ENCODE measurements at regions not wholly inside any gene's neighbourhood (a gene's known extent, or its start where the extent isn't known, plus 50 kb on each side); places are given as distances from the start of the nearest gene placed in this dataset.

DNA sequence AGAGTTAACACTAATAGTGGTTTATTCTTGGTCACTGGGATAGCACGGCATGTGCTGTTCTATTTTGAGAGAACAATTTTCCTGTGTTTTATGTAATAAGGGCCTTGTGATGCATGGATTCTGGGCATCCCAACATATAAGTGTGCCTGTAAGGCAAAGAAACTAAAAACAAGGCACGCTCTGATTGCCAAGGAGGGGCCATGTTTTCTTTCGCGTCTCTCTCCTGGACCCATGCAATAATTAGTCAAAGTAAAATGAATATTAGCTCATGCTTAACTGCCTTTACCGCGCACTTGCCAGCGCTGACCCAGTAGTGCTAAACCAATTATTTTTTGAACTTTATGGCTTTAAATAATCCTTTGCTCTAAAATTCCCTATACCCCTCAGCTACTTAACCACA is 140.9 kb downstream of the PSAT1 start:
- Histone ChIP-seq H3K27me3 (replicated peaks; ENCODE audit: insufficient read depth, low read depth, low read length, poor library complexity) (no peaks in the 10 kb centered on the region), H3K4me1 (ENCODE audit: insufficient read depth, low read length, poor library complexity, severe bottlenecking) (peaks cover 5% of the 10 kb centered on the region), H3K9me3 (ENCODE audit: low read depth, low read length, poor library complexity, severe bottlenecking) (no peaks in the 10 kb centered on the region), H3K4me3 (ENCODE audit: low read depth, low read length, poor library complexity, severe bottlenecking) (no peak overlapping the region), H3K27ac (ENCODE audit: low read depth, low read length, poor library complexity, severe bottlenecking) (no peak overlapping the region), H3K36me3 (ENCODE audit: insufficient read depth, low read length, poor library complexity, severe bottlenecking) (no peaks in the 10 kb centered on the region)
- DNase-seq (ENCODE audit: low spot score): no peak
- no peak for TF ChIP-seq EZH2 (IDR thresholded peaks at IDR 0.05; ENCODE audit: borderline replicate concordance, low read depth, low read length, poor library complexity, severe bottlenecking)
- TF ChIP-seq CTCF (conservative IDR thresholded peaks at IDR 0.05; ENCODE audit: low read depth, low read length): no peak
- CTCF ChIA-PET: no interaction called here
- POLR2A ChIA-PET (ENCODE audit: low non-redundant PET): no interaction called here
- intact Hi-C loops (cut with micrococcal nuclease; ENCODE audit: unreplicated experiment): loop anchor here (5.0 to 10.0 kb wide), 3 partner anchors 269 to 794 kb away; no protein-coding TSS in a partner anchor
- BruUV-seq (replicated peaks): no TSS peak

DNA sequence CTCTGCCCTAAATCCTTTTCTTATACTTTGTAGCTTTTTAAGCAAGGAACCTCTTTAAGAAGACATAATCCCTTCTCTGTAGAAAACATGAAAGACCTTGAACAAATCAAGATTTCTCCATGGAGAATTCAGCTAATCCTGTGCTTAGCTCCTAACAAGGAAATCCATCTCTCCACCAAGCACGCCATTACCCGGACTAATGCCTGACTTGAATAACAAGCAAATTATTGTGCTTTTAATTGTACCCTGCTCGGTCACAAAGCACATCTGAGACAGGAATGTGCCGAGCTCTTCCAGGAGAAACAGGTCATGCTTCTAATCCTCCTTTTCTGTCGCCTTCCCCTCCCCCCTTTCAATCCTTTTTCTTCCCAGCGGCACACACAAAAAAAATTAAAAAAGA is 141.3 kb downstream of the PSAT1 start:
- Histone ChIP-seq H3K36me3 (ENCODE audit: insufficient read depth, low read length, poor library complexity, severe bottlenecking) (no peaks in the 10 kb centered on the region), H3K27ac (ENCODE audit: low read depth, low read length, poor library complexity, severe bottlenecking) (no peak overlapping the region), H3K9me3 (ENCODE audit: low read depth, low read length, poor library complexity, severe bottlenecking) (no peaks in the 10 kb centered on the region), H3K4me1 (ENCODE audit: insufficient read depth, low read length, poor library complexity, severe bottlenecking) (peaks cover 5% of the 10 kb centered on the region), H3K27me3 (replicated peaks; ENCODE audit: insufficient read depth, low read depth, low read length, poor library complexity) (no peaks in the 10 kb centered on the region), H3K4me3 (ENCODE audit: low read depth, low read length, poor library complexity, severe bottlenecking) (no peak overlapping the region)
- ChIA-PET CTCF (no interaction called here), POLR2A (ENCODE audit: low non-redundant PET) (no interaction called here)
- no TSS peak for BruUV-seq (replicated peaks)
- DNase-seq (ENCODE audit: low spot score): no peak
- intact Hi-C loops (cut with micrococcal nuclease; ENCODE audit: unreplicated experiment): loop anchor here (5.0 to 10.0 kb wide), 3 partner anchors 269 to 794 kb away; no protein-coding TSS in a partner anchor
- no peak for TF ChIP-seq EZH2 (IDR thresholded peaks at IDR 0.05; ENCODE audit: borderline replicate concordance, low read depth, low read length, poor library complexity, severe bottlenecking)
- TF ChIP-seq CTCF (conservative IDR thresholded peaks at IDR 0.05; ENCODE audit: low read depth, low read length): no peak

GRCh38 chr9:78438780-78439179 is 141.9 kb downstream of the PSAT1 start:
- Histone ChIP-seq H3K9me3 (ENCODE audit: low read depth, low read length, poor library complexity, severe bottlenecking) (no peaks in the 10 kb centered on the region), H3K36me3 (ENCODE audit: insufficient read depth, low read length, poor library complexity, severe bottlenecking) (no peaks in the 10 kb centered on the region), H3K27me3 (replicated peaks; ENCODE audit: insufficient read depth, low read depth, low read length, poor library complexity) (no peaks in the 10 kb centered on the region), H3K4me1 (ENCODE audit: insufficient read depth, low read length, poor library complexity, severe bottlenecking) (peaks cover 5% of the 10 kb centered on the region), H3K27ac (ENCODE audit: low read depth, low read length, poor library complexity, severe bottlenecking) (no peak overlapping the region), H3K4me3 (ENCODE audit: low read depth, low read length, poor library complexity, severe bottlenecking) (no peak overlapping the region)
- no peak for DNase-seq (ENCODE audit: low spot score)
- ChIA-PET CTCF (interaction anchor here (0.5 kb wide), 2 partner anchors 1362 to 1448 kb away, joined by 4 to 7 read pairs; no protein-coding TSS in a partner anchor), POLR2A (ENCODE audit: low non-redundant PET) (no interaction called here)
- intact Hi-C loops (cut with micrococcal nuclease; ENCODE audit: unreplicated experiment): loop anchor here (5.0 to 10.0 kb wide), 3 partner anchors 269 to 794 kb away; no protein-coding TSS in a partner anchor
- no TSS peak for BruUV-seq (replicated peaks)
- no peak for TF ChIP-seq EZH2 (IDR thresholded peaks at IDR 0.05; ENCODE audit: borderline replicate concordance, low read depth, low read length, poor library complexity, severe bottlenecking)
- no peak for TF ChIP-seq CTCF (conservative IDR thresholded peaks at IDR 0.05; ENCODE audit: low read depth, low read length)

Data from A673 (cell line).